Uterus (tissue), 3 donors: ENCODE measurements at regions not wholly inside any gene's neighbourhood (a gene's known extent, or its start where the extent isn't known, plus 50 kb on each side); places are given as distances from the start of the nearest gene placed in this dataset.

ENCODE experiments used
- DNase-seq, 2 donors: peaks; one replicate each; pipeline ENCODE4 v3.0.0-alpha.2; 2019 to 2020
- H3K27ac ChIP-seq, 2 donors: fragments of 200-600 bp; sonication (generic); 1 replicate in 1 of 2; 2 replicates in 1 of 2; pipeline ENCODE4 v1.5.1; 2016 to 2018
- H3K27me3 ChIP-seq, 2 donors: fragments of 200-600 bp; sonication (generic); one replicate each; pipeline ENCODE4 v1.5.1; 2018 to 2019; ENCODE audit warnings: control low read depth in 1 of 2
- H3K36me3 ChIP-seq, 2 donors: fragments of 200-600 bp; sonication (generic); one replicate each; pipeline ENCODE4 v1.5.1; 2019; ENCODE audit warnings: control low read depth in 1 of 2
- H3K4me1 ChIP-seq, 2 donors: fragments of 200-600 bp; sonication (generic); one replicate each; pipeline ENCODE4 v1.5.1; 2018 to 2019; ENCODE audit warnings: control low read depth in 1 of 2
- H3K4me3 ChIP-seq, 2 donors: fragments of 200-600 bp; sonication (generic); 1 replicate in 1 of 2; 2 replicates in 1 of 2; pipeline ENCODE4 v1.5.1; 2018 to 2019; ENCODE audit warnings: mild to moderate bottlenecking in 1 of 2
- H3K9me3 ChIP-seq, 2 donors: fragments of 200-600 bp; sonication (generic); one replicate each; pipeline ENCODE4 v1.5.1; 2019; ENCODE audit warnings: control low read depth in 1 of 2
- POLR2A ChIP-seq, 2 donors: fragments of 450-650 bp; IDR thresholded peaks; one replicate each; pipeline ENCODE4 v1.6.1; 2016; ENCODE audit warnings: antibody characterized with exemption in 2 of 2, mild to moderate bottlenecking in 1 of 2, moderate library complexity in 1 of 2
- intact Hi-C: fragments of 100-400 bp; cut with DNase I; formaldehyde crosslinking; loops from one replicate; pipeline ENCODE4 v1.15.1; 2023; ENCODE audit warnings: low total_unique reads
- TF ChIP-seq, protein P1 (sequence below), 4 experiments: fragments of 200-600 bp in 2 of 4; fragments of 450-650 bp in 2 of 4; sonication (generic) in 2 of 4; IDR thresholded peaks; one replicate each; pipeline ENCODE4 v1.5.1; 2016 to 2019; ENCODE audit warnings: antibody characterized with exemption in 4 of 4, mild to moderate bottlenecking in 2 of 4, moderate library complexity in 1 of 4
- donor health status: DM: yes; HTN: yes; CAD: no.

DNA sequence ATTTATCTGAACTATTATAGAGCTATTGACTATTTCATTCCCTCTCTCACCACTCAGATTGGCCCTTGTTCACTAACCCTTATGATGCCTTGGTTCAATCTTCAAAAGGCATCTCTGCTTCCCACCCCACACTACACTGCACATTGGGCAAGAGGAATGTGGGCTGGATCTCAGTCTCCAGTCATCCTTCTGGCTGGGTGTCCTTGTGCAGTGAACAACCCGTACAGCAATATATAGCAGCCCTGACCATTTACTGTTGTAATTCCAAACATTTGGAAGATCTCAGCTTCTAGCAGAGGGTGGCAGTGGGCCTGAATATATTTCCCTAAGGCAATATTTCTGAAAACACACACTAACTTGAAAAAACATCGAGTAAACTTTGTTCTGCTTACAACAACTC is 199.2 kb upstream of the GDNF start:
- intact Hi-C loops = no loop called here
- Histone ChIP-seq H3K4me3 (no peak overlapping the region), H3K27me3 (no peaks in the 10 kb centered on the region), H3K4me1 (no peaks in the 10 kb centered on the region), H3K36me3 (no peaks in the 10 kb centered on the region), H3K27ac (no peak overlapping the region), H3K9me3 (no peaks in the 10 kb centered on the region)
- DNase-seq = no peak
- TF ChIP-seq, protein P1, sequence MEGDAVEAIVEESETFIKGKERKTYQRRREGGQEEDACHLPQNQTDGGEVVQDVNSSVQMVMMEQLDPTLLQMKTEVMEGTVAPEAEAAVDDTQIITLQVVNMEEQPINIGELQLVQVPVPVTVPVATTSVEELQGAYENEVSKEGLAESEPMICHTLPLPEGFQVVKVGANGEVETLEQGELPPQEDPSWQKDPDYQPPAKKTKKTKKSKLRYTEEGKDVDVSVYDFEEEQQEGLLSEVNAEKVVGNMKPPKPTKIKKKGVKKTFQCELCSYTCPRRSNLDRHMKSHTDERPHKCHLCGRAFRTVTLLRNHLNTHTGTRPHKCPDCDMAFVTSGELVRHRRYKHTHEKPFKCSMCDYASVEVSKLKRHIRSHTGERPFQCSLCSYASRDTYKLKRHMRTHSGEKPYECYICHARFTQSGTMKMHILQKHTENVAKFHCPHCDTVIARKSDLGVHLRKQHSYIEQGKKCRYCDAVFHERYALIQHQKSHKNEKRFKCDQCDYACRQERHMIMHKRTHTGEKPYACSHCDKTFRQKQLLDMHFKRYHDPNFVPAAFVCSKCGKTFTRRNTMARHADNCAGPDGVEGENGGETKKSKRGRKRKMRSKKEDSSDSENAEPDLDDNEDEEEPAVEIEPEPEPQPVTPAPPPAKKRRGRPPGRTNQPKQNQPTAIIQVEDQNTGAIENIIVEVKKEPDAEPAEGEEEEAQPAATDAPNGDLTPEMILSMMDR (IDR thresholded peaks at IDR 0.05) = no peak
- no peak for TF ChIP-seq POLR2A (IDR thresholded peaks at IDR 0.05)

DNA sequence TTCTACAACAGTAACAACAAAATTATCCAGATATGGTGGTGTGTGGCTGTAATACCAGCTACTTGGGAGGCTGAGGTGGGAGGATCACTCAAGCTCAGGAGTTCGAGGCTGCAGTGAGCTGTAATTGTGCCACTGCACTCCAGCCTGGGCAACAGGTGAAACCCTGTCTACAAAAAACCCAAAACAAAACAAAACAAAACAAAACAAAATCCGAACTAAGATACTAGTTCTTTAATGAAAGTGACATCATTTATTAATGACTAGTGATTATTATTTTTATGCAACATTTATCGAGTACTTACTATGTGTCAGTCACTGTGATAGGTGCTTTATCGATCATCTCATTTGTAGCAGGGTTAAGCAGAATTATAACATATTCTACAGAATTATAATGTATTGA is 196.9 kb upstream of the GDNF start:
- TF ChIP-seq, protein P1 (IDR thresholded peaks at IDR 0.05) = no peak
- TF ChIP-seq POLR2A (IDR thresholded peaks at IDR 0.05) = no peak
- no peak for DNase-seq
- H3K9me3 ChIP-seq = no peaks in the 10 kb centered on the region
- H3K27me3 ChIP-seq = no peaks in the 10 kb centered on the region
- no peaks in the 10 kb centered on the region for H3K4me1 ChIP-seq
- no peaks in the 10 kb centered on the region for H3K36me3 ChIP-seq
- H3K27ac ChIP-seq = no peak overlapping the region
- intact Hi-C loops = no loop called here
- H3K4me3 ChIP-seq = no peak overlapping the region

DNA sequence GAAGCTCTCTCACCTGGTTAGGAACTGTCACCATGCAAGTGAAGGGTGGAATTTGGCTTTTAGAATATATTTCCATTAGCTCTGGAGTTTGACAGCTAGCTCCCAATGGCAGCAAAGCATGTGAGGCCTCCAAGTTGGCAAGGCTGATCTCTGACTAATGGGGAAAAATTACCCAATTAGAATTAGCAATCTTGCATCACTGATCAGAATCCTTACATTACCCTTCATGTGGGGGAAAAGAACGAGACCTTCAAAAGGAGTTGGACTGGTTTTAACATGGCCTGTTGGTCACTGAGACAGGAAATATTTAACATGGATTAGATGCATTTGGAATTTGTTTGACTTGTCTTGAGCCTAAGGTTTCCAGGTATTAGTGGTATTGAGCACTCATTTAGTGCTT is 192.3 kb upstream of the GDNF start:
- intact Hi-C loops = no loop called here
- TF ChIP-seq, protein P1 (IDR thresholded peaks at IDR 0.05) = no peak
- no peak for TF ChIP-seq POLR2A (IDR thresholded peaks at IDR 0.05)
- H3K27ac ChIP-seq = no peak overlapping the region
- no peaks in the 10 kb centered on the region for H3K36me3 ChIP-seq
- no peaks in the 10 kb centered on the region for H3K9me3 ChIP-seq
- no peaks in the 10 kb centered on the region for H3K4me1 ChIP-seq
- no peaks in the 10 kb centered on the region for H3K27me3 ChIP-seq
- H3K4me3 ChIP-seq = no peak overlapping the region
- DNase-seq = no peak

GRCh38 chr5:38031304-38031703 is 191.5 kb upstream of the GDNF start:
- Histone ChIP-seq H3K4me3 (no peak overlapping the region), H3K27ac (no peak overlapping the region), H3K4me1 (no peaks in the 10 kb centered on the region), H3K36me3 (no peaks in the 10 kb centered on the region), H3K27me3 (no peaks in the 10 kb centered on the region), H3K9me3 (no peaks in the 10 kb centered on the region)
- DNase-seq = no peak
- no peak for TF ChIP-seq POLR2A (IDR thresholded peaks at IDR 0.05)
- TF ChIP-seq, protein P1 (IDR thresholded peaks at IDR 0.05) = no peak
- intact Hi-C loops = no loop called here

- no peak overlapping the region for H3K4me3 ChIP-seq
- TF ChIP-seq POLR2A (IDR thresholded peaks at IDR 0.05) = no peak
- TF ChIP-seq, protein P1 (IDR thresholded peaks at IDR 0.05) = no peak
- no peaks in the 10 kb centered on the region for H3K36me3 ChIP-seq
- H3K27me3 ChIP-seq = no peaks in the 10 kb centered on the region
- no peaks in the 10 kb centered on the region for H3K9me3 ChIP-seq
- H3K4me1 ChIP-seq = no peaks in the 10 kb centered on the region
- intact Hi-C loops = no loop called here
- DNase-seq = no peak
- H3K27ac ChIP-seq = no peak overlapping the region
Measured at GRCh38 chr5:38029397-38030065, 189.7 kb upstream of the GDNF start.
